ENCODE measurements at regions not wholly inside any gene's neighbourhood (a gene's known extent, or its start where the extent isn't known, plus 50 kb on each side); places are given as distances from the start of the nearest gene placed in this dataset.

GRCh38 chr3:102674284-102674683 is 239.5 kb downstream of the ZPLD1 start:
- Mint-ChIP-seq H3K27ac (no peak overlapping the region), H3K4me1 (peaks cover 13 to 32% of the 10 kb centered on the region in 2 experiments), H3K4me3 (no peak overlapping the region), H3K27me3 (ENCODE audit: low read depth) (no peaks in the 10 kb centered on the region), H3K9me3 (no peaks in the 10 kb centered on the region), H3K36me3 (ENCODE audit: insufficient read depth in 1 of 3, low read depth in 3 of 3) (no peaks in the 10 kb centered on the region)
- no peaks in the 10 kb centered on the region for H3K9me3 ChIP-seq (ENCODE audit: control insufficient read depth, low read depth, low read length)
- H3K27ac ChIP-seq (ENCODE audit: insufficient read length, low read depth, low read length) = no peak overlapping the region
- H3K27me3 ChIP-seq (ENCODE audit: insufficient read depth, low read length) = no peaks in the 10 kb centered on the region
- H3K4ac ChIP-seq (ENCODE audit: low read depth, low read length) = no peak overlapping the region
- H3K79me2 ChIP-seq (ENCODE audit: insufficient read depth, low read length) = no peaks in the 10 kb centered on the region
- H2BK5ac ChIP-seq (ENCODE audit: insufficient read length, low read length) = no peak overlapping the region
- no peak overlapping the region for H3K18ac ChIP-seq (ENCODE audit: insufficient read length, low read depth, low read length)
- no peak overlapping the region for H2BK20ac ChIP-seq (ENCODE audit: low read depth, low read length, poor library complexity, severe bottlenecking)
- no peaks in the 10 kb centered on the region for H3K79me1 ChIP-seq (ENCODE audit: insufficient read depth, low read depth, low read length, poor library complexity, severe bottlenecking)
- H4K8ac ChIP-seq (replicated peaks; ENCODE audit: insufficient read length, low read depth, low read length) = no peak overlapping the region
- no peaks in the 10 kb centered on the region; the same call in 1 of the 2 replicates for H3K4me1 ChIP-seq (ENCODE audit: insufficient read depth, low read length)
- no peak overlapping the region for H2AK5ac ChIP-seq (ENCODE audit: insufficient read length, low read length)
- no peak overlapping the region for H2BK120ac ChIP-seq (ENCODE audit: low read depth, low read length, poor library complexity, severe bottlenecking)
- no peak overlapping the region for H3K4me2 ChIP-seq (ENCODE audit: insufficient read depth, insufficient read length, low read length)
- no peak for TF ChIP-seq CTCF (conservative IDR thresholded peaks at IDR 0.05)
- H3K56ac ChIP-seq (ENCODE audit: insufficient read length, low read depth, low read length) = no peak overlapping the region
- no peak overlapping the region for H2BK12ac ChIP-seq (ENCODE audit: insufficient read length, low read depth, low read length)
- H3K23ac ChIP-seq (ENCODE audit: insufficient read length, low read depth, low read length) = no peak overlapping the region
- no peak overlapping the region for H3K14ac ChIP-seq (ENCODE audit: insufficient read depth, low read length)
- H4K5ac ChIP-seq (ENCODE audit: insufficient read length, low read depth, low read length) = no peak overlapping the region
- no peaks in the 10 kb centered on the region for H4K20me1 ChIP-seq (ENCODE audit: control insufficient read depth, insufficient read depth, insufficient read length)
- H2BK15ac ChIP-seq (ENCODE audit: low read depth, low read length) = no peak overlapping the region
- no peak overlapping the region for H3K9ac ChIP-seq (ENCODE audit: extremely low read depth, insufficient read length, low read length)
- peaks cover 3% of the 10 kb centered on the region for H3K23me2 ChIP-seq (ENCODE audit: insufficient read length, low read depth, low read length, poor library complexity, severe bottlenecking)
- no peak overlapping the region for H2AFZ ChIP-seq (ENCODE audit: low read length)
- DNase-seq = no peak
- no peak overlapping the region for H4K91ac ChIP-seq (ENCODE audit: insufficient read length, low read depth, low read length)
- no CpG with 5 or more reads among the region's 7 CpGs for WGBS (ENCODE audit: extremely low coverage, insufficient read length, low lambda C conversion rate)
- H3T11ph ChIP-seq (ENCODE audit: low read length) = no peak overlapping the region
